NB4 (cell line): ENCODE measurements at regions not wholly inside any gene's neighbourhood (a gene's known extent, or its start where the extent isn't known, plus 50 kb on each side); places are given as distances from the start of the nearest gene placed in this dataset.

Experiments used
- DNase-seq: peaks from one replicate; pipeline ENCODE4 v3.0.0; 2010; ENCODE audit warnings: low read depth
- H3K4me3 ChIP-seq: one replicate; pipeline ENCODE4 v1.5.1; 2011; ENCODE audit warnings: mild to moderate bottlenecking, low read depth, low read length, moderate library complexity
- MYC ChIP-seq: IDR thresholded peaks from 2 replicates; pipeline ENCODE4 v1.6.1; 2011; ENCODE audit warnings: low read depth, low read length
- POLR2A ChIP-seq: IDR thresholded peaks from 2 replicates; pipeline ENCODE4 v1.6.1; 2011; ENCODE audit warnings: mild to moderate bottlenecking; ENCODE audit not compliant: insufficient read length; ENCODE audit errors: extremely low read depth
- TF ChIP-seq, protein P1 (sequence below): IDR thresholded peaks from one replicate; pipeline ENCODE4 v1.5.1; 2012; ENCODE audit warnings: low read depth, low read length
- TF ChIP-seq, protein P2 (sequence below): IDR thresholded peaks from 2 replicates; pipeline ENCODE4 v1.6.1; 2011; ENCODE audit warnings: low read depth, low read length

DNA sequence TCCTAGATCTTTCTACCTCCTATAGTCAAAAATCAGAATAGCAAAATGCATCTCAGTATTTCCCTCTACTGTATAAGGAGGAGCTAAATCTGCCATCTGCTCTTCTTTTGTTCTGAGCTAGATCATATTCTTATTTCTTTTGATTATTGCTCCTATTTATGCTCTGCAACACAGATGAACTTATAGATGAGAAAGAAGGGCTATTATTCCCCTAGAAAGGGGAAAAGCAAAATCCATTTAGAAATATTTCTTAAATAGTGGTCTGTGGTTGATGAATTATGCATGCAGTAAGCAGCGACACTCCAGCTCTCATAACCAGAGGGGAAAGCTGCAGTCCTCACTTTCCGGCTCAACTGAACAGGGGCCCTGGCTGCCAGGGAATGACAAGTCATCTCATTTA is 207.3 kb upstream of the SORCS1 start:
- no peak for DNase-seq
- TF ChIP-seq, protein P1, sequence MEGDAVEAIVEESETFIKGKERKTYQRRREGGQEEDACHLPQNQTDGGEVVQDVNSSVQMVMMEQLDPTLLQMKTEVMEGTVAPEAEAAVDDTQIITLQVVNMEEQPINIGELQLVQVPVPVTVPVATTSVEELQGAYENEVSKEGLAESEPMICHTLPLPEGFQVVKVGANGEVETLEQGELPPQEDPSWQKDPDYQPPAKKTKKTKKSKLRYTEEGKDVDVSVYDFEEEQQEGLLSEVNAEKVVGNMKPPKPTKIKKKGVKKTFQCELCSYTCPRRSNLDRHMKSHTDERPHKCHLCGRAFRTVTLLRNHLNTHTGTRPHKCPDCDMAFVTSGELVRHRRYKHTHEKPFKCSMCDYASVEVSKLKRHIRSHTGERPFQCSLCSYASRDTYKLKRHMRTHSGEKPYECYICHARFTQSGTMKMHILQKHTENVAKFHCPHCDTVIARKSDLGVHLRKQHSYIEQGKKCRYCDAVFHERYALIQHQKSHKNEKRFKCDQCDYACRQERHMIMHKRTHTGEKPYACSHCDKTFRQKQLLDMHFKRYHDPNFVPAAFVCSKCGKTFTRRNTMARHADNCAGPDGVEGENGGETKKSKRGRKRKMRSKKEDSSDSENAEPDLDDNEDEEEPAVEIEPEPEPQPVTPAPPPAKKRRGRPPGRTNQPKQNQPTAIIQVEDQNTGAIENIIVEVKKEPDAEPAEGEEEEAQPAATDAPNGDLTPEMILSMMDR, result no peak
- TF ChIP-seq POLR2A, result no peak
- no peak for TF ChIP-seq MYC
- TF ChIP-seq, protein P2, sequence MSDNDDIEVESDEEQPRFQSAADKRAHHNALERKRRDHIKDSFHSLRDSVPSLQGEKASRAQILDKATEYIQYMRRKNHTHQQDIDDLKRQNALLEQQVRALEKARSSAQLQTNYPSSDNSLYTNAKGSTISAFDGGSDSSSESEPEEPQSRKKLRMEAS, result no peak

DNA sequence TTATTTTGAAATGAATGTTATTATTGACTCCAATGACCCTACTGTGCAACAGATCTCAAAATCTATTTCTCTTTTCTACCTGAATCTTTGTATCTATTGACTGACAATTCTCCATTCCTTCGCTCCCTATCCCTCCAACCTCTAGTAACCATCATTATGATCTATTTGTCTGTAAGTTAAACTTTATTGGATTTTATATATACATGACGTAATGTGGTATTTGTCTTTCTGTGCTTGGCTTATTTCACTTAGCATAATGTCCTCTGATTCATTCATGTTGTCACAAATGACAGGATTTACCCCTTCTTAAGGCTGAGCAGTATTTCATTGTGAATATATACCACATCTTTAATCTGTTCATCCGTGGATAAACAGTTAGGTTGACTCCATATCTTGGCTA is 200.4 kb upstream of the SORCS1 start:
- H3K4me3 ChIP-seq, result no peak overlapping the region
- DNase-seq, result no peak
- TF ChIP-seq POLR2A, result no peak
- no peak for TF ChIP-seq MYC
- TF ChIP-seq, protein P1, result no peak
- TF ChIP-seq, protein P2, result no peak

More for the DNA sequence above, 207.3 kb upstream of the SORCS1 start:
- H3K4me3 ChIP-seq, result no peak overlapping the region

DNA sequence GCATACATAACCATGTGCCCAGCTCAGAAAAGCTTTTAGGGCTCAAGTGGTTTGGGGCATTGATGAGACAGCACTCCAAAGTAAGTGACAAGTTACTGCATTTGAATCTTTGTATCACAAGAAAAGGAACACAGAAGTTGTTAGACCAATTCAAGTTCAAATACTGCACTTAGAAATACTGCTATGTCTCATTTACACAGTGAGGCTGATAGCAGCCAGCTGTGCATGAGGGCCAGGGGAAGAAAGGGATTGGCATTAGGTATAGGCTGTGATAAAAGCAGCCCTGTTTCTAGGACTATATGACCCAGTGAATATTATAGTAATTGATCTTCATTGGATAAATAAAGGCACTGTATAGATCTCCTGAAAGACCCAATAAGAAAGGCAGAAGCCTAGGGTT is 197.8 kb upstream of the SORCS1 start:
- H3K4me3 ChIP-seq, result no peak overlapping the region
- TF ChIP-seq POLR2A, result no peak
- no peak for TF ChIP-seq MYC
- TF ChIP-seq, protein P1, result no peak
- TF ChIP-seq, protein P2, result no peak
- no peak for DNase-seq

DNA sequence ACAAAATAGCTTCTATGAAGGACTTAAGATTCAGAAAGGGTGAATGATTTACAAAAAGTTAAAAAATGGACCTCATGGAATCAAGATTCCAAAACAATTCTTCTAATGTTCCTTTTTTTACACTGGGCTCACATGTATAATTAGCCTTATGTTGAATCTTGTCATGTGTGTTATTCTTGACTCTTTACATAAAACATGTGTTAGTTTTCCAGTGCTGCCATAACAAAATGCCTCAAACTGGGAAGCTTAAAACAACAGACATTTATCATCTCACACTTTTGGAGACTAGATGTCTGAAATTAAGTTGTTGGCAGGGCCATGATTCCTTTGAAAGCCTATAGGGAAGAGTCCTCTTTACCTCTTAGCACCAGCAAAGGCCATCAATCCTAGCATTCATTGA is 192.5 kb upstream of the SORCS1 start:
- no peak for DNase-seq
- TF ChIP-seq, protein P1, result no peak
- no peak for TF ChIP-seq MYC
- TF ChIP-seq, protein P2, result no peak
- H3K4me3 ChIP-seq, result no peak overlapping the region

DNA sequence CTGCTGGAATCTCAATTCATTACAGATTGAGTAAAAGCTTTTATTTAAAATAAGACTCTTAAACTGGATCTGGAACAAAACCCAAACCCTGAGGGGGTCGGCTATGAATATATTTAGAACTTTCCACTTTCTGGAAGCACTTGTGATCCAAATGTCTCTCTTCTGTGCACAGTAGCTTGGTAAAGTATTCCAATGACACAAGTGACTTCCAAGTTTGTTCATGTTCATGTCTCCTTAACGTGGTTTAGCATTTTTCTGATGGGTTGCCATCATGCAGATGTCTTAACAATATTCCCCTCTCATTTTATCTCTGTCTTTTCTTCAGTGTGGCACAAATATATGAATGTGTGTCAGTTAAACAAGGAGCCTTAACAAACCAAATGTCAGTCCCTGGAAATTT is 191.9 kb upstream of the SORCS1 start:
- no peak overlapping the region for H3K4me3 ChIP-seq
- TF ChIP-seq MYC (no peak), POLR2A (no peak)
- TF ChIP-seq, protein P2, result no peak
- TF ChIP-seq, protein P1, result no peak
- DNase-seq, result no peak

DNA sequence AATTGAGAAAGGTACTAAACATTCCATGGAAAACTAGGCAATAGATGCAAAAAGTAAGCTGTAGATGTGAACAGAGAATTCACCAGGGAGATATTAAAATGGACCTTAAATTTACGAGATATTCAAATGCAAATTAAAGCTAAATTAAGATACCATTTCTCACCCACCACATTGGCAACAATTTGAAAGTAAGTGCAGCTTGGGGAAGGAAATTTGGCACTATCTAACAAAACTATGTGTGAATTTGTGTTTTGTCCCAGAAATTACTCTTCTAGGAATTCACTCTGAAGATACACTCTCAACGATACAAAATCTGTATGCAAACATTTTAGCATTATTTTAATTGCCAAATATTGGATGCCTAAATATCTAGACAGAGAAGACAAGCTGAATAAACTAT is 178.2 kb upstream of the SORCS1 start:
- TF ChIP-seq POLR2A (no peak), MYC (no peak)
- TF ChIP-seq, protein P2, result no peak
- TF ChIP-seq, protein P1, result no peak
- H3K4me3 ChIP-seq, result no peak overlapping the region
- DNase-seq, result no peak
